GM12878 (cell line): ENCODE measurements at regions not wholly inside any gene's neighbourhood (a gene's known extent, or its start where the extent isn't known, plus 50 kb on each side); places are given as distances from the start of the nearest gene placed in this dataset.

Experiments used
- ATAC-seq: fragments of 200-7000 bp; cut with Tn5 transposase; 3 replicates; pipeline ENCODE4 v1.9.1; 2020; ENCODE audit warnings: mild to moderate bottlenecking, moderate library complexity
- BruUV-seq: library from RNA; stranded (reverse); fragments of 400-500 nt; replicated peaks from 2 replicates; lab custom pipeline; 2021; lab: Mats Ljungman, UMichigan
- CTCF ChIA-PET: fragments of 300-600 bp; sonication (Branson Sonifier 250); formaldehyde crosslinking; extraction: SDS; loops from one replicate; lab custom pipeline; 2021; ENCODE audit warnings: inconsistent platforms; lab: Yijun Ruan, JAX
- POLR2A ChIA-PET: fragments of 350-600 bp; formaldehyde crosslinking; extraction: SDS; loops from one replicate; lab custom pipeline; 2021; ENCODE audit warnings: inconsistent platforms; lab: Charles Lee
- RAD21 ChIA-PET: fragments of 300-600 bp; sonication (Branson Sonifier 250); formaldehyde crosslinking; loops from one replicate; lab custom pipeline; 2023; ENCODE audit warnings: antibody characterized with exemption; ENCODE audit not compliant: unreplicated experiment; lab: Charles Lee
- SMC1A ChIA-PET: fragments of 300-600 bp; sonication (Branson Sonifier 250); formaldehyde crosslinking; loops from one replicate; lab custom pipeline; 2023; ENCODE audit not compliant: unreplicated experiment, uncharacterized antibody; lab: Charles Lee
- DNase-seq: peaks from one replicate; pipeline ENCODE4 v3.0.0-alpha.2; 2011; ENCODE audit warnings: low read depth, low spot score
- FAIRE-seq: peaks from 3 replicates; lab custom pipeline; 2011; peaks lifted over from hg19 to GRCh38; lab: Jason Lieb, UNC
- H2AFZ ChIP-seq: 2 replicates; pipeline ENCODE4 v1.6.0; 2011; ENCODE audit warnings: low read depth, low read length, control low read depth; ENCODE audit not compliant: control insufficient read depth
- H3K27ac ChIP-seq: 2 replicates; pipeline ENCODE4 v1.5.1; 2011; ENCODE audit warnings: control low read depth; ENCODE audit not compliant: control insufficient read depth, insufficient read depth
- H3K27me3 ChIP-seq, 2 experiments: replicated peaks in 1 of 2; 2 replicates each; pipeline versions ENCODE4 v1.6.0 to v1.6.1; 2011; ENCODE audit warnings: low read length in 1 of 2; ENCODE audit not compliant: control insufficient read depth in 2 of 2, insufficient read depth in 2 of 2
- H3K36me3 ChIP-seq, 2 experiments: 2 replicates each; pipeline ENCODE4 v1.5.1; 2011; ENCODE audit warnings: low read length in 1 of 2; ENCODE audit not compliant: control insufficient read depth in 2 of 2, insufficient read depth in 2 of 2
- H3K4me1 ChIP-seq: 2 replicates; pipeline ENCODE4 v1.6.1; 2011; ENCODE audit warnings: mild to moderate bottlenecking, low read length, moderate library complexity, mixed read lengths; ENCODE audit not compliant: control insufficient read depth, insufficient read depth
- H3K4me2 ChIP-seq: 2 replicates; pipeline ENCODE4 v1.6.0; 2011; ENCODE audit warnings: control low read depth; ENCODE audit not compliant: control insufficient read depth, insufficient read depth
- H3K4me3 ChIP-seq: fragments of 200-600 bp; sonication (generic); 2 replicates; pipeline ENCODE4 v1.5.1; 2016
- H3K79me2 ChIP-seq: 2 replicates; pipeline ENCODE4 v1.6.0; 2011; ENCODE audit warnings: low read length; ENCODE audit not compliant: control insufficient read depth, insufficient read depth
- H3K9ac ChIP-seq: 2 replicates; pipeline ENCODE4 v1.8.0; 2011; ENCODE audit warnings: low read length, control low read depth, mixed read lengths; ENCODE audit not compliant: control insufficient read depth, insufficient read depth
- H3K9me3 ChIP-seq: replicated peaks from 3 replicates; pipeline ENCODE4 v1.5.1; 2011; ENCODE audit warnings: mild to moderate bottlenecking, low read length; ENCODE audit not compliant: control insufficient read depth, insufficient read depth
- H4K20me1 ChIP-seq: 2 replicates; pipeline ENCODE4 v1.6.0; 2011; ENCODE audit not compliant: control insufficient read depth, insufficient read depth
- ELK1 ChIP-seq: IDR thresholded peaks from 2 replicates; pipeline ENCODE4 v1.6.1; 2012; ENCODE audit warnings: low read depth, low read length, improper control_type of control experiment
- KAT2A ChIP-seq: conservative IDR thresholded peaks from 2 replicates; pipeline ENCODE4 v1.6.1; 2011; ENCODE audit warnings: low read depth, low read length; ENCODE audit not compliant: control insufficient read depth
- YY1 ChIP-seq: IDR thresholded peaks from 2 replicates; pipeline ENCODE4 v1.6.1; 2011; ENCODE audit warnings: low read depth, mild to moderate bottlenecking, low read length
- ZNF207 ChIP-seq: fragments of 450-650 bp; IDR thresholded peaks from 2 replicates; pipeline ENCODE4 v1.6.1; 2014; ENCODE audit warnings: antibody characterized with exemption, mild to moderate bottlenecking, borderline replicate concordance
- ZSCAN29 ChIP-seq: fragments of 450-650 bp; IDR thresholded peaks from 2 replicates; pipeline ENCODE4 v1.6.1; 2017; ENCODE audit warnings: mild to moderate bottlenecking, moderate library complexity
- WGBS: methylation state at CpG from one replicate; pipeline ENCODE4 v1.1.6; 2016; ENCODE audit warnings: low lambda C conversion rate; ENCODE audit not compliant: insufficient replicate concordance, insufficient coverage; ENCODE audit errors: missing lambda C conversion rate; 5-methylcytosine and 5-hydroxymethylcytosine counted together
- in situ Hi-C: fragments of 300-500 bp; cut with MboI; formaldehyde crosslinking; loops from 9 replicates; pipeline ENCODE4 v1.14.3; 2018; ENCODE audit warnings: mixed read lengths
- intact Hi-C: fragments of 100-400 bp; cut with micrococcal nuclease; formaldehyde crosslinking; loops from one replicate; pipeline ENCODE4 v1.14.2; 2022; ENCODE audit not compliant: unreplicated experiment
- TF ChIP-seq, protein P1 (sequence below): fragments of 450-650 bp; IDR thresholded peaks from 2 replicates; pipeline ENCODE4 v1.6.1; 2017; ENCODE audit warnings: mild to moderate bottlenecking, low read depth, inconsistent platforms; ENCODE audit not compliant: poor library complexity, severe bottlenecking

- TF ChIP-seq ZSCAN29 (no peak), YY1 (no peak), ZNF207 (no peak)
- intact Hi-C loops = no loop called here
- no TSS peak for BruUV-seq
Measured at GRCh38 chr6:168726312-168726856, 285.4 kb downstream of the SMOC2 start.

DNA sequence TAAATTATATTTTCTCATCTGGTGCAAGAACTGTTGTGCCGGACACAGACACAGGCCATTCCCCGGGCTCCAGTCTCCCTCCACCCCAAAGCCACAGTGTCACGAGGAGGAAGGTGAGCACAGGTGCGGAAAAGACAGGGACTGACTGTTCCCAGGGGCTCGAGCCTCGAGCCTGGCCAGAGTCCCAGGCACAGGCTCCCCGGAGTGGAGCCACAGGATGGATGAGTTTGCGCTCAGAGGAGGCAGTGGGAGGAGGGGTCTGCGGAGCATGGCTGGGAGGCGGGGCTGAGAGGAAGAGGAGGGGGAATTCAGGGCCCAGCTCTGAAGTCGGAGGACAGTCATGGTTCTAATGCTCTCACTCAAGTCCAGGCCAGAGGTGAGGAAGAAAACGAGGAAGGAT, 284.8 kb downstream of the SMOC2 start:
- DNase-seq (no peak), ATAC-seq (no peak)
- H3K9me3 ChIP-seq = no peaks in the 10 kb centered on the region
- H3K27ac ChIP-seq = no peak overlapping the region
- intact Hi-C loops = no loop called here
- no peaks in the 10 kb centered on the region for H3K36me3 ChIP-seq
- H2AFZ ChIP-seq = no peak overlapping the region
- TF ChIP-seq, protein P1, sequence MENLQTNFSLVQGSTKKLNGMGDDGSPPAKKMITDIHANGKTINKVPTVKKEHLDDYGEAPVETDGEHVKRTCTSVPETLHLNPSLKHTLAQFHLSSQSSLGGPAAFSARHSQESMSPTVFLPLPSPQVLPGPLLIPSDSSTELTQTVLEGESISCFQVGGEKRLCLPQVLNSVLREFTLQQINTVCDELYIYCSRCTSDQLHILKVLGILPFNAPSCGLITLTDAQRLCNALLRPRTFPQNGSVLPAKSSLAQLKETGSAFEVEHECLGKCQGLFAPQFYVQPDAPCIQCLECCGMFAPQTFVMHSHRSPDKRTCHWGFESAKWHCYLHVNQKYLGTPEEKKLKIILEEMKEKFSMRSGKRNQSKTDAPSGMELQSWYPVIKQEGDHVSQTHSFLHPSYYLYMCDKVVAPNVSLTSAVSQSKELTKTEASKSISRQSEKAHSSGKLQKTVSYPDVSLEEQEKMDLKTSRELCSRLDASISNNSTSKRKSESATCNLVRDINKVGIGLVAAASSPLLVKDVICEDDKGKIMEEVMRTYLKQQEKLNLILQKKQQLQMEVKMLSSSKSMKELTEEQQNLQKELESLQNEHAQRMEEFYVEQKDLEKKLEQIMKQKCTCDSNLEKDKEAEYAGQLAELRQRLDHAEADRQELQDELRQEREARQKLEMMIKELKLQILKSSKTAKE = no peak
- TF ChIP-seq ELK1 (no peak), KAT2A (no peak)
- TF ChIP-seq, all 136 proteins: peak for 0
- RAD21 ChIA-PET = no interaction called here
- Histone ChIP-seq H3K4me2 (no peak overlapping the region), H3K4me3 (no peak overlapping the region), H4K20me1 (no peaks in the 10 kb centered on the region), H3K4me1 (no peaks in the 10 kb centered on the region), H3K79me2 (no peaks in the 10 kb centered on the region), H3K27me3 (no peaks in the 10 kb centered on the region), H3K9ac (no peak overlapping the region)
- no peak for FAIRE-seq
- 32% methylated on average over 12 of the region's 12 CpGs for WGBS
- in situ Hi-C loops = no loop called here
- POLR2A ChIA-PET = no interaction called here
- SMC1A ChIA-PET = no interaction called here
- no TSS peak for BruUV-seq
- CTCF ChIA-PET = no interaction called here

More at GRCh38 chr6:168726312-168726856, 285.4 kb downstream of the SMOC2 start:
- 40% methylated on average over 12 of the region's 12 CpGs for WGBS
- H3K79me2 ChIP-seq = no peaks in the 10 kb centered on the region
- FAIRE-seq = no peak
- no peak overlapping the region for H3K27ac ChIP-seq
- CTCF ChIA-PET = no interaction called here
- no peak overlapping the region for H3K9ac ChIP-seq
- no peaks in the 10 kb centered on the region for H4K20me1 ChIP-seq
- ATAC-seq = no peak
- H3K36me3 ChIP-seq = no peaks in the 10 kb centered on the region
- no peaks in the 10 kb centered on the region for H3K9me3 ChIP-seq
- no peak overlapping the region for H3K4me3 ChIP-seq
- SMC1A ChIA-PET = no interaction called here
- RAD21 ChIA-PET = no interaction called here
- in situ Hi-C loops = no loop called here
- no peak overlapping the region for H3K4me2 ChIP-seq
- H2AFZ ChIP-seq = no peak overlapping the region
- no peaks in the 10 kb centered on the region for H3K4me1 ChIP-seq
- POLR2A ChIA-PET = no interaction called here
- H3K27me3 ChIP-seq = no peaks in the 10 kb centered on the region
- DNase-seq = no peak
